ENCODE measurements at regions not wholly inside any gene's neighbourhood (a gene's known extent, or its start where the extent isn't known, plus 50 kb on each side); places are given as distances from the start of the nearest gene placed in this dataset.

GRCh38 chr19:20325151-20325550 lies 158.1 kb downstream of the ZNF486 start:
- no peak for TF ChIP-seq CTCF (IDR thresholded peaks at IDR 0.05; ENCODE audit: low read depth, low read length, poor library complexity, severe bottlenecking)
- TF ChIP-seq EZH2phosphoT487 (IDR thresholded peaks at IDR 0.05; ENCODE audit: borderline replicate concordance, low read length): no peak
